ENCODE measurements at regions not wholly inside any gene's neighbourhood (a gene's known extent, or its start where the extent isn't known, plus 50 kb on each side); places are given as distances from the start of the nearest gene placed in this dataset.

DNA sequence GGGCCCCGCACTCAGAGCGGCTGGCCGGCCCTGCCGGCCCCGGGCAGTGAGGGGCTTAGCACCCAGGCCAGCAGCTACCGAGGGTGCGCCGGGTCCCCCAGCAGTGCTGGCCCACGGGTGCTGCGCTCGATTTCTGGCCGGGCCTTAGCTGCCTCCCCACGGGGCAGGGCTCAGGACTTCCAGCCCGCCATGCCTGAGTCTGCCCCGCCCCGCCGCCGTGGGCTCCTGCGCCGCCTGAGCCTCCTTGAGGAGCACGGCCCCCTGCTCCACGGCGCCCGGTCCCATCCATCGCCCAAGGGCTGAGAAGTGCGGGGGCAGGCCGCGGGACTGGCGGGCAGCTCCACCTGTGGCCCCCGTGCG lies 67.9 kb upstream of the AMZ2 start:
- intact Hi-C loops (cut with micrococcal nuclease): loop anchor here (10.0 kb wide), 1 partner anchor 585 kb away; no protein-coding TSS in a partner anchor
- Histone ChIP-seq H2AFZ (replicated peaks; ENCODE audit: low read length, poor library complexity) (no peak overlapping the region), H3K9ac (ENCODE audit: low read depth, low read length) (no peak overlapping the region), H3K4me1 (ENCODE audit: control insufficient read depth, insufficient read depth, low read length) (peaks cover 3% of the 10 kb centered on the region; the same call in 1 of the 2 replicates), H2BK120ac (ENCODE audit: low read depth, low read length) (no peak overlapping the region), H3K18ac (ENCODE audit: low read depth, low read length) (no peak overlapping the region), H4K20me1 (ENCODE audit: insufficient read depth, low read length) (no peaks in the 10 kb centered on the region), H2BK5ac (ENCODE audit: low read depth, low read length, poor library complexity, severe bottlenecking) (no peak overlapping the region), H2BK15ac (ENCODE audit: low read depth, low read length) (no peak overlapping the region), H4K5ac (ENCODE audit: low read depth, low read length) (no peak overlapping the region), H4K8ac (ENCODE audit: low read depth in 2 of 2, low read length in 2 of 2) (no peak overlapping the region), H3K79me1 (ENCODE audit: low read depth in 1 of 2, low read length in 2 of 2) (no peaks in the 10 kb centered on the region), H3K4me3 (ENCODE audit: insufficient read depth, low read depth, low read length) (no peak overlapping the region), H3K27ac (ENCODE audit: insufficient read depth, low read length) (no peak overlapping the region), H2AK9ac (replicated peaks; ENCODE audit: low read depth, low read length, poor library complexity) (no peak overlapping the region), H2AK5ac (ENCODE audit: low read depth, low read length) (no peak overlapping the region), H3K9me1 (ENCODE audit: insufficient read depth, low read length) (no peaks in the 10 kb centered on the region), H3K23ac (ENCODE audit: low read depth, low read length) (no peak overlapping the region), H3K27me3 (ENCODE audit: control insufficient read depth, insufficient read depth, low read length) (no peaks in the 10 kb centered on the region), H4K91ac (ENCODE audit: insufficient read depth, low read depth, low read length) (no peak overlapping the region), H3K4me2 (ENCODE audit: low read depth, low read length) (no peak overlapping the region), H3K36me3 (ENCODE audit: control insufficient read depth, insufficient read depth, low read length) (no peaks in the 10 kb centered on the region), H3K56ac (ENCODE audit: extremely low read depth, insufficient read depth, low read length) (no peak overlapping the region), H3K14ac (replicated peaks; ENCODE audit: low read depth, low read length) (no peak overlapping the region), H2BK20ac (ENCODE audit: low read depth, low read length) (no peak overlapping the region), H3K4ac (ENCODE audit: low read depth, low read length) (no peak overlapping the region), H3K9me3 (ENCODE audit: control insufficient read depth, insufficient read depth, low read length) (no peaks in the 10 kb centered on the region)
- ChIA-PET POLR2A (ENCODE audit: unreplicated experiment) (no interaction called here), CTCF (no interaction called here)
- no TSS peak for BruUV-seq (replicated peaks)
- 99% methylated on average over 10 of the region's 31 CpGs; no CpG with 5 or more reads in 1 of the 2 experiments for WGBS, 2 experiments (ENCODE audit: extremely low coverage in 2 of 2, insufficient read length in 1 of 2)
- no peak for DNase-seq
- no peak for ATAC-seq (ENCODE audit: low read depth)
- TF ChIP-seq RFX5 (IDR thresholded peaks at IDR 0.05; ENCODE audit: low read depth, low read length) (no peak), CEBPB (IDR thresholded peaks at IDR 0.05; ENCODE audit: low read depth, low read length) (no peak), NFE2L2 (IDR thresholded peaks at IDR 0.05; ENCODE audit: low read depth, low read length) (no peak), RCOR1 (IDR thresholded peaks at IDR 0.05; ENCODE audit: insufficient replicate concordance, low read length) (no peak), FOS (IDR thresholded peaks at IDR 0.05; ENCODE audit: low read depth, low read length) (no peak), SMC3 (IDR thresholded peaks at IDR 0.05; ENCODE audit: low read depth, low read length) (no peak), MAZ (IDR thresholded peaks at IDR 0.05; ENCODE audit: borderline replicate concordance, low read depth, low read length) (no peak)
- TF ChIP-seq, protein P1, sequence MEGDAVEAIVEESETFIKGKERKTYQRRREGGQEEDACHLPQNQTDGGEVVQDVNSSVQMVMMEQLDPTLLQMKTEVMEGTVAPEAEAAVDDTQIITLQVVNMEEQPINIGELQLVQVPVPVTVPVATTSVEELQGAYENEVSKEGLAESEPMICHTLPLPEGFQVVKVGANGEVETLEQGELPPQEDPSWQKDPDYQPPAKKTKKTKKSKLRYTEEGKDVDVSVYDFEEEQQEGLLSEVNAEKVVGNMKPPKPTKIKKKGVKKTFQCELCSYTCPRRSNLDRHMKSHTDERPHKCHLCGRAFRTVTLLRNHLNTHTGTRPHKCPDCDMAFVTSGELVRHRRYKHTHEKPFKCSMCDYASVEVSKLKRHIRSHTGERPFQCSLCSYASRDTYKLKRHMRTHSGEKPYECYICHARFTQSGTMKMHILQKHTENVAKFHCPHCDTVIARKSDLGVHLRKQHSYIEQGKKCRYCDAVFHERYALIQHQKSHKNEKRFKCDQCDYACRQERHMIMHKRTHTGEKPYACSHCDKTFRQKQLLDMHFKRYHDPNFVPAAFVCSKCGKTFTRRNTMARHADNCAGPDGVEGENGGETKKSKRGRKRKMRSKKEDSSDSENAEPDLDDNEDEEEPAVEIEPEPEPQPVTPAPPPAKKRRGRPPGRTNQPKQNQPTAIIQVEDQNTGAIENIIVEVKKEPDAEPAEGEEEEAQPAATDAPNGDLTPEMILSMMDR (conservative IDR thresholded peaks at IDR 0.05; ENCODE audit: low read depth, low read length): no peak
- TF ChIP-seq, protein P2, sequence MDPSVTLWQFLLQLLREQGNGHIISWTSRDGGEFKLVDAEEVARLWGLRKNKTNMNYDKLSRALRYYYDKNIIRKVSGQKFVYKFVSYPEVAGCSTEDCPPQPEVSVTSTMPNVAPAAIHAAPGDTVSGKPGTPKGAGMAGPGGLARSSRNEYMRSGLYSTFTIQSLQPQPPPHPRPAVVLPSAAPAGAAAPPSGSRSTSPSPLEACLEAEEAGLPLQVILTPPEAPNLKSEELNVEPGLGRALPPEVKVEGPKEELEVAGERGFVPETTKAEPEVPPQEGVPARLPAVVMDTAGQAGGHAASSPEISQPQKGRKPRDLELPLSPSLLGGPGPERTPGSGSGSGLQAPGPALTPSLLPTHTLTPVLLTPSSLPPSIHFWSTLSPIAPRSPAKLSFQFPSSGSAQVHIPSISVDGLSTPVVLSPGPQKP (IDR thresholded peaks at IDR 0.05; ENCODE audit: borderline replicate concordance, low read depth, low read length): no peak
- dilution Hi-C loops (cut with HindIII; ENCODE audit: low sequenced_read_pairs, unreplicated experiment): no loop called here
- in situ Hi-C loops (cut with MboI; ENCODE audit: low sequenced_read_pairs): no loop called here

All from IMR-90 (cell line).